COLO829 (cell line): ENCODE measurements at regions not wholly inside any gene's neighbourhood (a gene's known extent, or its start where the extent isn't known, plus 50 kb on each side); places are given as distances from the start of the nearest gene placed in this dataset.
"Not testable (repeated sequence)": the region's sequence is repeated elsewhere in the genome, so short reads cannot be mapped to it uniquely, and the experiment has no call there.

Source experiments
- DNase-seq: peaks from one replicate; pipeline ENCODE4 v3.0.0; 2012; ENCODE audit warnings: low spot score

GRCh38 chr3:127418560-127419147 is 130.8 kb upstream of the PRR20G start:
- no peak for DNase-seq

- DNase-seq: no peak
These were observed 130.1 kb upstream of the PRR20G start for GRCh38 chr3:127417709-127418559.

- no peak for DNase-seq
These were observed 126.0 kb upstream of the PRR20G start for GRCh38 chr3:127413871-127414270.

GRCh38 chr3:127413318-127413673 is 125.5 kb upstream of the PRR20G start:
- no peak for DNase-seq

- DNase-seq: no peak
These were observed 124.9 kb upstream of the PRR20G start for GRCh38 chr3:127412578-127413317.

GRCh38 chr3:127411875-127412274 is 124.0 kb upstream of the PRR20G start:
- DNase-seq: not testable (repeated sequence)

GRCh38 chr3:127411083-127411727 is 123.4 kb upstream of the PRR20G start:
- DNase-seq: no peak

- no peak for DNase-seq
These were observed 122.8 kb upstream of the PRR20G start for GRCh38 chr3:127410678-127411077.

- no peak for DNase-seq
These were observed 122.3 kb upstream of the PRR20G start for GRCh38 chr3:127410137-127410488.

GRCh38 chr3:127409421-127410136 is 121.7 kb upstream of the PRR20G start:
- no peak for DNase-seq

- DNase-seq: no peak
These were observed 121.0 kb upstream of the PRR20G start for GRCh38 chr3:127408684-127409420.

GRCh38 chr3:127408022-127408683 is 120.3 kb upstream of the PRR20G start:
- DNase-seq: no peak

- no peak for DNase-seq
These were observed 119.4 kb upstream of the PRR20G start for GRCh38 chr3:127407026-127407939.

GRCh38 chr3:127406309-127407025 is 118.6 kb upstream of the PRR20G start:
- DNase-seq: no peak

- no peak for DNase-seq
These were observed 117.9 kb upstream of the PRR20G start for GRCh38 chr3:127405791-127406190.

- DNase-seq: no peak
These were observed 117.3 kb upstream of the PRR20G start for GRCh38 chr3:127405010-127405598.

- no peak for DNase-seq
These were observed 116.6 kb upstream of the PRR20G start for GRCh38 chr3:127404221-127405009.

- no peak for DNase-seq
These were observed 115.9 kb upstream of the PRR20G start for GRCh38 chr3:127403795-127404194.
